Natural killer cell (primary cell): ENCODE measurements at regions not wholly inside any gene's neighbourhood (a gene's known extent, or its start where the extent isn't known, plus 50 kb on each side); places are given as distances from the start of the nearest gene placed in this dataset.

ENCODE experiments used
- ATAC-seq, 3 donors: fragments of 150-1000 bp in 2 of 3; fragments of 200-7000 bp in 1 of 3; cut with Tn5 transposase; 1 replicate in 1 of 3; 2 replicates in 2 of 3; pipeline ENCODE4 v1.10.0; 2021; ENCODE audit warnings: mild to moderate bottlenecking in 2 of 3, moderate library complexity in 2 of 3
- DNase-seq, 2 donors: peaks; one replicate each; pipeline versions ENCODE4 v3.0.0 to v3.0.0-alpha.2; 2013 to 2021; ENCODE audit warnings: mixed read lengths in 1 of 2
- H3K27ac ChIP-seq: one replicate; pipeline ENCODE4 v1.5.1; 2013; ENCODE audit warnings: mild to moderate bottlenecking, low read length
- H3K27me3 ChIP-seq: one replicate; pipeline ENCODE4 v1.6.1; 2013; ENCODE audit warnings: low read length; ENCODE audit not compliant: control insufficient read depth, insufficient read depth
- H3K36me3 ChIP-seq: one replicate; pipeline ENCODE4 v1.6.1; 2013; ENCODE audit warnings: low read length; ENCODE audit not compliant: control insufficient read depth, insufficient read depth
- H3K4me1 ChIP-seq: one replicate; pipeline ENCODE4 v1.6.1; 2013; ENCODE audit warnings: low read length; ENCODE audit not compliant: control insufficient read depth, insufficient read depth
- H3K4me3 ChIP-seq: one replicate; pipeline ENCODE4 v1.5.1; 2013; ENCODE audit warnings: low read length
- H3K9me3 ChIP-seq: one replicate; pipeline ENCODE4 v1.6.1; 2013; ENCODE audit warnings: low read length; ENCODE audit not compliant: control insufficient read depth, insufficient read depth
- H3K27ac Mint-ChIP-seq, 2 donors: one replicate each; pipeline ENCODE4 v1.8.0; 2022; ENCODE audit warnings: mild to moderate bottlenecking in 2 of 2, mixed read lengths in 2 of 2, moderate library complexity in 1 of 2
- H3K27me3 Mint-ChIP-seq, 2 donors: one replicate each; pipeline ENCODE4 v1.8.0; 2022; ENCODE audit warnings: low read depth in 2 of 2, mixed read lengths in 2 of 2
- H3K36me3 Mint-ChIP-seq: one replicate; pipeline ENCODE4 v1.8.0; 2022; ENCODE audit warnings: mixed read lengths
- H3K4me1 Mint-ChIP-seq, 2 donors: one replicate each; pipeline ENCODE4 v1.8.0; 2022; ENCODE audit warnings: mixed read lengths in 2 of 2
- H3K4me3 Mint-ChIP-seq: one replicate; pipeline ENCODE4 v1.8.0; 2022; ENCODE audit warnings: mild to moderate bottlenecking, moderate library complexity, mixed read lengths
- H3K9me3 Mint-ChIP-seq, 2 donors: one replicate each; pipeline ENCODE4 v1.8.0; 2022; ENCODE audit warnings: mixed read lengths in 2 of 2
- CTCF ChIP-seq: fragments of 200-600 bp; IDR thresholded peaks from one replicate; pipeline ENCODE4 v1.8.0; 2022; ENCODE audit warnings: antibody characterized with exemption
- WGBS: methylation state at CpG from one replicate; pipeline ENCODE4 v1.1.7; 2013; ENCODE audit warnings: missing lambda C conversion rate; ENCODE audit not compliant: insufficient coverage; 5-methylcytosine and 5-hydroxymethylcytosine counted together
- intact Hi-C: fragments of 100-400 bp; cut with micrococcal nuclease; formaldehyde crosslinking; loops from one replicate; pipeline ENCODE4 v1.14.2; 2022

GRCh38 chr17:53891726-53892125, 69.0 kb downstream of the KIF2B start:
- no peak overlapping the region for H3K4me3 Mint-ChIP-seq
- Histone ChIP-seq H3K4me1 (no peaks in the 10 kb centered on the region), H3K9me3 (no peaks in the 10 kb centered on the region), H3K4me3 (no peak overlapping the region), H3K36me3 (no peaks in the 10 kb centered on the region), H3K27me3 (no peaks in the 10 kb centered on the region), H3K27ac (no peak overlapping the region)
- intact Hi-C loops = loop anchor here (10.0 kb wide), 1 partner anchor 57 kb away; no protein-coding TSS in a partner anchor
- no peaks in the 10 kb centered on the region for H3K27me3 Mint-ChIP-seq
- no peak for TF ChIP-seq CTCF
- H3K9me3 Mint-ChIP-seq = peaks cover 7 to 10% of the 10 kb centered on the region in 2 donors
- 84% methylated on average over 4 of the region's 4 CpGs for WGBS
- H3K36me3 Mint-ChIP-seq = no peaks in the 10 kb centered on the region
- DNase-seq (no peak), ATAC-seq (no peak)
- H3K4me1 Mint-ChIP-seq = no peaks in the 10 kb centered on the region
- no peak overlapping the region for H3K27ac Mint-ChIP-seq

GRCh38 chr17:53892222-53892621, 69.5 kb downstream of the KIF2B start:
- TF ChIP-seq CTCF = no peak
- WGBS = 100% methylated on average over 3 of the region's 3 CpGs
- intact Hi-C loops = loop anchor here (10.0 kb wide), 1 partner anchor 57 kb away; no protein-coding TSS in a partner anchor
- H3K27ac ChIP-seq = no peak overlapping the region
- H3K27me3 ChIP-seq = no peaks in the 10 kb centered on the region
- ATAC-seq = no peak
- no peak overlapping the region for H3K4me3 Mint-ChIP-seq
- no peaks in the 10 kb centered on the region for H3K4me1 Mint-ChIP-seq
- peaks cover 8% of the 10 kb centered on the region in 2 donors for H3K9me3 Mint-ChIP-seq
- no peaks in the 10 kb centered on the region for H3K36me3 Mint-ChIP-seq
- H3K27me3 Mint-ChIP-seq = no peaks in the 10 kb centered on the region
- no peaks in the 10 kb centered on the region for H3K4me1 ChIP-seq
- H3K4me3 ChIP-seq = no peak overlapping the region
- no peak overlapping the region for H3K27ac Mint-ChIP-seq
- H3K36me3 ChIP-seq = no peaks in the 10 kb centered on the region
- no peak for DNase-seq
- H3K9me3 ChIP-seq = no peaks in the 10 kb centered on the region

- Histone ChIP-seq H3K4me3 (no peak overlapping the region), H3K4me1 (no peaks in the 10 kb centered on the region), H3K27ac (no peak overlapping the region), H3K36me3 (no peaks in the 10 kb centered on the region), H3K27me3 (no peaks in the 10 kb centered on the region), H3K9me3 (no peaks in the 10 kb centered on the region)
- Mint-ChIP-seq H3K36me3 (no peaks in the 10 kb centered on the region), H3K4me1 (no peaks in the 10 kb centered on the region), H3K9me3 (peaks cover 7 to 9% of the 10 kb centered on the region in 2 donors), H3K4me3 (no peak overlapping the region), H3K27me3 (no peaks in the 10 kb centered on the region), H3K27ac (no peak overlapping the region)
- no peak for TF ChIP-seq CTCF
- DNase-seq (no peak), ATAC-seq (no peak)
- WGBS = 83% methylated on average over 1 of the region's 1 CpG
- intact Hi-C loops = loop anchor here (10.0 kb wide), 1 partner anchor 60 kb away; no protein-coding TSS in a partner anchor
Observed at GRCh38 chr17:53894591-53894990, 71.9 kb downstream of the KIF2B start.

- no peak overlapping the region for H3K27ac Mint-ChIP-seq
- no peaks in the 10 kb centered on the region for H3K4me1 Mint-ChIP-seq
- WGBS = no CpG with 5 or more reads among the region's 1 CpG
Observed at GRCh38 chr17:53896047-53896446, 73.3 kb downstream of the KIF2B start.

More at GRCh38 chr17:53896047-53896446, 73.3 kb downstream of the KIF2B start:
- no peak for DNase-seq
- intact Hi-C loops = loop anchor here (10.0 kb wide), 1 partner anchor 61 kb away; no protein-coding TSS in a partner anchor
- no peaks in the 10 kb centered on the region for H3K27me3 Mint-ChIP-seq
- no peaks in the 10 kb centered on the region for H3K36me3 ChIP-seq
- H3K27ac ChIP-seq = no peak overlapping the region
- no peak for ATAC-seq
- H3K9me3 ChIP-seq = peaks cover 2% of the 10 kb centered on the region
- H3K9me3 Mint-ChIP-seq = peaks cover 11 to 14% of the 10 kb centered on the region in 2 donors
- no peaks in the 10 kb centered on the region for H3K27me3 ChIP-seq
- H3K36me3 Mint-ChIP-seq = no peaks in the 10 kb centered on the region
- no peaks in the 10 kb centered on the region for H3K4me1 ChIP-seq
- TF ChIP-seq CTCF = no peak
- no peak overlapping the region for H3K4me3 ChIP-seq
- H3K4me3 Mint-ChIP-seq = no peak overlapping the region
